Right lung (tissue), 2 donors: ENCODE measurements at regions not wholly inside any gene's neighbourhood (a gene's known extent, or its start where the extent isn't known, plus 50 kb on each side); places are given as distances from the start of the nearest gene placed in this dataset.

ENCODE experiments used
- DNase-seq, 2 donors: peaks; one replicate each; pipeline ENCODE4 v3.0.0-alpha.2; 2013

- DNase-seq: peak in 1 of 2 donors; percentile 48
These were observed 85.2 kb upstream of the ADAMTS2 start for GRCh38 chr5:179430193-179431175.

- no peak for DNase-seq
These were observed 82.4 kb upstream of the ADAMTS2 start for GRCh38 chr5:179427676-179428056.

- no peak for DNase-seq
These were observed 81.9 kb upstream of the ADAMTS2 start for GRCh38 chr5:179427032-179427675.

GRCh38 chr5:179422908-179423481 is 77.7 kb upstream of the ADAMTS2 start:
- DNase-seq: no peak

GRCh38 chr5:179422213-179422855 is 77.1 kb upstream of the ADAMTS2 start:
- DNase-seq: no peak

GRCh38 chr5:179421144-179421901 is 76.1 kb upstream of the ADAMTS2 start:
- DNase-seq: no peak

- DNase-seq: no peak
These were observed 75.2 kb upstream of the ADAMTS2 start for GRCh38 chr5:179420476-179420875.

- no peak for DNase-seq
These were observed 73.7 kb upstream of the ADAMTS2 start for GRCh38 chr5:179418972-179419371.

- no peak for DNase-seq
These were observed 72.4 kb upstream of the ADAMTS2 start for GRCh38 chr5:179417696-179418095.

- DNase-seq: no peak
These were observed 71.8 kb upstream of the ADAMTS2 start for GRCh38 chr5:179417016-179417415.

GRCh38 chr5:179416114-179416822 is 71.0 kb upstream of the ADAMTS2 start:
- DNase-seq: no peak

GRCh38 chr5:179415291-179416060 is 70.2 kb upstream of the ADAMTS2 start:
- DNase-seq: no peak

- DNase-seq: no peak
These were observed 69.4 kb upstream of the ADAMTS2 start for GRCh38 chr5:179414459-179415261.

GRCh38 chr5:179413711-179414458 is 68.6 kb upstream of the ADAMTS2 start:
- DNase-seq: no peak

GRCh38 chr5:179413086-179413690 is 67.9 kb upstream of the ADAMTS2 start:
- DNase-seq: no peak

GRCh38 chr5:179411161-179411841 is 66.0 kb upstream of the ADAMTS2 start:
- no peak for DNase-seq
